GM12878 (cell line): ENCODE measurements at regions not wholly inside any gene's neighbourhood (a gene's known extent, or its start where the extent isn't known, plus 50 kb on each side); places are given as distances from the start of the nearest gene placed in this dataset.

ENCODE experiments used
- ATAC-seq: fragments of 200-7000 bp; cut with Tn5 transposase; 3 replicates; pipeline ENCODE4 v1.9.1; 2020; ENCODE audit warnings: mild to moderate bottlenecking, moderate library complexity
- BruUV-seq: library from RNA; stranded (reverse); fragments of 400-500 nt; replicated peaks from 2 replicates; lab custom pipeline; 2021; lab: Mats Ljungman, UMichigan
- CTCF ChIA-PET: fragments of 300-600 bp; sonication (Branson Sonifier 250); formaldehyde crosslinking; extraction: SDS; loops from one replicate; lab custom pipeline; 2021; ENCODE audit warnings: inconsistent platforms; lab: Yijun Ruan, JAX
- POLR2A ChIA-PET: fragments of 350-600 bp; formaldehyde crosslinking; extraction: SDS; loops from one replicate; lab custom pipeline; 2021; ENCODE audit warnings: inconsistent platforms; lab: Charles Lee
- RAD21 ChIA-PET: fragments of 300-600 bp; sonication (Branson Sonifier 250); formaldehyde crosslinking; loops from one replicate; lab custom pipeline; 2023; ENCODE audit warnings: antibody characterized with exemption; ENCODE audit not compliant: unreplicated experiment; lab: Charles Lee
- SMC1A ChIA-PET: fragments of 300-600 bp; sonication (Branson Sonifier 250); formaldehyde crosslinking; loops from one replicate; lab custom pipeline; 2023; ENCODE audit not compliant: unreplicated experiment, uncharacterized antibody; lab: Charles Lee
- DNase-seq: peaks from one replicate; pipeline ENCODE4 v3.0.0-alpha.2; 2011; ENCODE audit warnings: low read depth, low spot score
- FAIRE-seq: peaks from 3 replicates; lab custom pipeline; 2011; peaks lifted over from hg19 to GRCh38; lab: Jason Lieb, UNC
- H2AFZ ChIP-seq: 2 replicates; pipeline ENCODE4 v1.6.0; 2011; ENCODE audit warnings: low read depth, low read length, control low read depth; ENCODE audit not compliant: control insufficient read depth
- H3K27ac ChIP-seq: 2 replicates; pipeline ENCODE4 v1.5.1; 2011; ENCODE audit warnings: control low read depth; ENCODE audit not compliant: control insufficient read depth, insufficient read depth
- H3K27me3 ChIP-seq, 2 experiments: replicated peaks in 1 of 2; 2 replicates each; pipeline versions ENCODE4 v1.6.0 to v1.6.1; 2011; ENCODE audit warnings: low read length in 1 of 2; ENCODE audit not compliant: control insufficient read depth in 2 of 2, insufficient read depth in 2 of 2
- H3K36me3 ChIP-seq, 2 experiments: 2 replicates each; pipeline ENCODE4 v1.5.1; 2011; ENCODE audit warnings: low read length in 1 of 2; ENCODE audit not compliant: control insufficient read depth in 2 of 2, insufficient read depth in 2 of 2
- H3K4me1 ChIP-seq: 2 replicates; pipeline ENCODE4 v1.6.1; 2011; ENCODE audit warnings: mild to moderate bottlenecking, low read length, moderate library complexity, mixed read lengths; ENCODE audit not compliant: control insufficient read depth, insufficient read depth
- H3K4me2 ChIP-seq: 2 replicates; pipeline ENCODE4 v1.6.0; 2011; ENCODE audit warnings: control low read depth; ENCODE audit not compliant: control insufficient read depth, insufficient read depth
- H3K4me3 ChIP-seq: fragments of 200-600 bp; sonication (generic); 2 replicates; pipeline ENCODE4 v1.5.1; 2016
- H3K79me2 ChIP-seq: 2 replicates; pipeline ENCODE4 v1.6.0; 2011; ENCODE audit warnings: low read length; ENCODE audit not compliant: control insufficient read depth, insufficient read depth
- H3K9ac ChIP-seq: 2 replicates; pipeline ENCODE4 v1.8.0; 2011; ENCODE audit warnings: low read length, control low read depth, mixed read lengths; ENCODE audit not compliant: control insufficient read depth, insufficient read depth
- H3K9me3 ChIP-seq: replicated peaks from 3 replicates; pipeline ENCODE4 v1.5.1; 2011; ENCODE audit warnings: mild to moderate bottlenecking, low read length; ENCODE audit not compliant: control insufficient read depth, insufficient read depth
- H4K20me1 ChIP-seq: 2 replicates; pipeline ENCODE4 v1.6.0; 2011; ENCODE audit not compliant: control insufficient read depth, insufficient read depth
- ATF7 ChIP-seq: fragments of 450-650 bp; IDR thresholded peaks from 2 replicates; pipeline ENCODE4 v1.6.1; 2016; ENCODE audit warnings: low read depth, mild to moderate bottlenecking
- BACH1 ChIP-seq: fragments of 450-650 bp; IDR thresholded peaks from 2 replicates; pipeline ENCODE4 v1.6.1; 2017; ENCODE audit warnings: mild to moderate bottlenecking, borderline replicate concordance
- FOXK2 ChIP-seq: fragments of 450-650 bp; IDR thresholded peaks from 2 replicates; pipeline ENCODE4 v1.6.1; 2017; ENCODE audit warnings: mild to moderate bottlenecking, moderate library complexity
- IRF5 ChIP-seq: fragments of 450-650 bp; IDR thresholded peaks from 2 replicates; pipeline ENCODE4 v1.6.1; 2017; ENCODE audit warnings: borderline replicate concordance
- MTA3 ChIP-seq: IDR thresholded peaks from 2 replicates; pipeline ENCODE4 v1.6.1; 2012; ENCODE audit warnings: low read length, inconsistent platforms, borderline replicate concordance
- MXI1 ChIP-seq: fragments of 150-350 bp; IDR thresholded peaks from 2 replicates; pipeline ENCODE4 v1.6.1; 2011; ENCODE audit warnings: low read depth, mild to moderate bottlenecking, inconsistent platforms, low read length, improper control_type of control experiment
- NR2C1 ChIP-seq: fragments of 450-650 bp; IDR thresholded peaks from 2 replicates; pipeline ENCODE4 v1.6.1; 2017; ENCODE audit warnings: antibody characterized with exemption, mild to moderate bottlenecking, moderate library complexity
- PML ChIP-seq: IDR thresholded peaks from 2 replicates; pipeline ENCODE4 v1.6.1; 2012; ENCODE audit warnings: low read length, inconsistent platforms
- POU2F2 ChIP-seq: IDR thresholded peaks from 3 replicates; pipeline ENCODE4 v1.6.1; 2011; ENCODE audit warnings: low read depth, mild to moderate bottlenecking, low read length, borderline replicate concordance
- SMAD1 ChIP-seq: fragments of 450-650 bp; IDR thresholded peaks from 2 replicates; pipeline ENCODE4 v1.6.1; 2018; ENCODE audit warnings: mild to moderate bottlenecking, low read depth; ENCODE audit not compliant: partially characterized antibody
- SMARCA5 ChIP-seq: fragments of 450-650 bp; IDR thresholded peaks from 2 replicates; pipeline ENCODE4 v1.6.1; 2017; ENCODE audit warnings: mild to moderate bottlenecking
- SMC3 ChIP-seq: IDR thresholded peaks from 2 replicates; pipeline ENCODE4 v1.6.1; 2011; ENCODE audit warnings: low read length, improper control_type of control experiment, borderline replicate concordance
- STAT1 ChIP-seq: fragments of 450-650 bp; conservative IDR thresholded peaks from 2 replicates; pipeline ENCODE4 v1.6.1; 2014; ENCODE audit warnings: antibody characterized with exemption, mild to moderate bottlenecking
- TCF12 ChIP-seq: IDR thresholded peaks from 2 replicates; pipeline ENCODE4 v1.6.1; 2011; ENCODE audit warnings: low read depth, mild to moderate bottlenecking, low read length
- TCF3 ChIP-seq: IDR thresholded peaks from 2 replicates; pipeline ENCODE4 v1.6.1; 2012; ENCODE audit warnings: low read depth, mild to moderate bottlenecking, low read length, borderline replicate concordance; ENCODE audit not compliant: insufficient read depth
- YBX1 ChIP-seq: fragments of 450-650 bp; IDR thresholded peaks from 2 replicates; pipeline ENCODE4 v1.6.1; 2016; ENCODE audit warnings: antibody characterized with exemption
- WGBS: methylation state at CpG from one replicate; pipeline ENCODE4 v1.1.6; 2016; ENCODE audit warnings: low lambda C conversion rate; ENCODE audit not compliant: insufficient replicate concordance, insufficient coverage; ENCODE audit errors: missing lambda C conversion rate; 5-methylcytosine and 5-hydroxymethylcytosine counted together
- in situ Hi-C: fragments of 300-500 bp; cut with MboI; formaldehyde crosslinking; loops from 9 replicates; pipeline ENCODE4 v1.14.3; 2018; ENCODE audit warnings: mixed read lengths
- intact Hi-C: fragments of 100-400 bp; cut with micrococcal nuclease; formaldehyde crosslinking; loops from one replicate; pipeline ENCODE4 v1.14.2; 2022; ENCODE audit not compliant: unreplicated experiment
- TF ChIP-seq, protein P1 (sequence below): fragments of 450-650 bp; formaldehyde crosslinking; IDR thresholded peaks from 2 replicates; pipeline ENCODE4 v1.4.0; 2022; ENCODE audit warnings: mild to moderate bottlenecking, moderate library complexity
- TF ChIP-seq, protein P2 (sequence below): IDR thresholded peaks from 2 replicates; pipeline ENCODE4 v1.6.1; 2011; ENCODE audit warnings: low read depth, low read length, improper control_type of control experiment, borderline replicate concordance
- TF ChIP-seq, protein P3 (sequence below): IDR thresholded peaks from 2 replicates; pipeline ENCODE4 v1.6.1; 2012; ENCODE audit warnings: low read length, inconsistent platforms

GRCh38 chr15:99917252-99917651, 184.0 kb upstream of the LYSMD4 start:
- no peaks in the 10 kb centered on the region for H4K20me1 ChIP-seq
- no peak overlapping the region for H3K4me2 ChIP-seq
- ChIA-PET POLR2A (no interaction called here), CTCF (no interaction called here), SMC1A (no interaction called here), RAD21 (interaction anchor here (1.3 kb wide), 1 partner anchor 645 kb away, joined by 3 read pairs; no protein-coding TSS in a partner anchor)
- no peaks in the 10 kb centered on the region for H3K79me2 ChIP-seq
- H3K4me3 ChIP-seq: no peak overlapping the region
- in situ Hi-C loops (loop anchor here (10.0 kb wide), 1 partner anchor 652 kb away; no protein-coding TSS in a partner anchor), intact Hi-C loops (loop anchor here (10.0 kb wide), 1 partner anchor 62 kb away; no protein-coding TSS in a partner anchor)
- BruUV-seq: no TSS peak
- no peak for FAIRE-seq
- WGBS: 40% methylated on average over 6 of the region's 6 CpGs
- H2AFZ ChIP-seq: no peak overlapping the region
- no peak overlapping the region for H3K9ac ChIP-seq
- no peaks in the 10 kb centered on the region for H3K4me1 ChIP-seq
- peaks cover 0 to 2% of the 10 kb centered on the region in 2 experiments; a peak in 1 of 4 replicates for H3K27me3 ChIP-seq
- H3K36me3 ChIP-seq: no peaks in the 10 kb centered on the region
- no peak overlapping the region for H3K27ac ChIP-seq
- H3K9me3 ChIP-seq: no peaks in the 10 kb centered on the region
- no peak for ATAC-seq
- TF ChIP-seq, protein P1, sequence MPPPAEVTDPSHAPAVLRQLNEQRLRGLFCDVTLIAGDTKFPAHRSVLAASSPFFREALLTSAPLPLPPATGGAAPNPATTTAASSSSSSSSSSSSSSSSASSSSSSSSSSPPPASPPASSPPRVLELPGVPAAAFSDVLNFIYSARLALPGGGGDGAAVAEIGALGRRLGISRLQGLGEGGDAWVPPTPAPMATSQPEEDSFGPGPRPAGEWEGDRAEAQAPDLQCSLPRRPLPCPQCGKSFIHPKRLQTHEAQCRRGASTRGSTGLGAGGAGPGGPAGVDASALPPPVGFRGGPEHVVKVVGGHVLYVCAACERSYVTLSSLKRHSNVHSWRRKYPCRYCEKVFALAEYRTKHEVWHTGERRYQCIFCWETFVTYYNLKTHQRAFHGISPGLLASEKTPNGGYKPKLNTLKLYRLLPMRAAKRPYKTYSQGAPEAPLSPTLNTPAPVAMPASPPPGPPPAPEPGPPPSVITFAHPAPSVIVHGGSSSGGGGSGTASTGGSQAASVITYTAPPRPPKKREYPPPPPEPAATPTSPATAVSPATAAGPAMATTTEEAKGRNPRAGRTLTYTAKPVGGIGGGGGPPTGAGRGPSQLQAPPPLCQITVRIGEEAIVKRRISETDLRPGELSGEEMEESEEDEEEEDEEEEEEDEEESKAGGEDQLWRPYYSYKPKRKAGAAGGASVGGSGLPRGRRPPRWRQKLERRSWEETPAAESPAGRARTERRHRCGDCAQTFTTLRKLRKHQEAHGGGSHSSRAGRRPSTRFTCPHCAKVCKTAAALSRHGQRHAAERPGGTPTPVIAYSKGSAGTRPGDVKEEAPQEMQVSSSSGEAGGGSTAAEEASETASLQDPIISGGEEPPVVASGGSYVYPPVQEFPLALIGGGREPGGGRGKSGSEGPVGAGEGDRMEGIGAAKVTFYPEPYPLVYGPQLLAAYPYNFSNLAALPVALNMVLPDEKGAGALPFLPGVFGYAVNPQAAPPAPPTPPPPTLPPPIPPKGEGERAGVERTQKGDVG (CRISPR knock-in tag): no peak
- TF ChIP-seq YBX1: no peak
- no peak for TF ChIP-seq PML
- no peak for TF ChIP-seq TCF3
- TF ChIP-seq, protein P2, sequence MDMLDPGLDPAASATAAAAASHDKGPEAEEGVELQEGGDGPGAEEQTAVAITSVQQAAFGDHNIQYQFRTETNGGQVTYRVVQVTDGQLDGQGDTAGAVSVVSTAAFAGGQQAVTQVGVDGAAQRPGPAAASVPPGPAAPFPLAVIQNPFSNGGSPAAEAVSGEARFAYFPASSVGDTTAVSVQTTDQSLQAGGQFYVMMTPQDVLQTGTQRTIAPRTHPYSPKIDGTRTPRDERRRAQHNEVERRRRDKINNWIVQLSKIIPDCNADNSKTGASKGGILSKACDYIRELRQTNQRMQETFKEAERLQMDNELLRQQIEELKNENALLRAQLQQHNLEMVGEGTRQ: no peak
- TF ChIP-seq, protein P3, sequence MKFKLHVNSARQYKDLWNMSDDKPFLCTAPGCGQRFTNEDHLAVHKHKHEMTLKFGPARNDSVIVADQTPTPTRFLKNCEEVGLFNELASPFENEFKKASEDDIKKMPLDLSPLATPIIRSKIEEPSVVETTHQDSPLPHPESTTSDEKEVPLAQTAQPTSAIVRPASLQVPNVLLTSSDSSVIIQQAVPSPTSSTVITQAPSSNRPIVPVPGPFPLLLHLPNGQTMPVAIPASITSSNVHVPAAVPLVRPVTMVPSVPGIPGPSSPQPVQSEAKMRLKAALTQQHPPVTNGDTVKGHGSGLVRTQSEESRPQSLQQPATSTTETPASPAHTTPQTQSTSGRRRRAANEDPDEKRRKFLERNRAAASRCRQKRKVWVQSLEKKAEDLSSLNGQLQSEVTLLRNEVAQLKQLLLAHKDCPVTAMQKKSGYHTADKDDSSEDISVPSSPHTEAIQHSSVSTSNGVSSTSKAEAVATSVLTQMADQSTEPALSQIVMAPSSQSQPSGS: no peak
- TF ChIP-seq MTA3: no peak
- TF ChIP-seq SMARCA5: no peak
- no peak for TF ChIP-seq ATF7
- TF ChIP-seq NR2C1: no peak
- TF ChIP-seq SMAD1: no peak
- TF ChIP-seq SMC3: no peak
- no peak for TF ChIP-seq TCF12
- TF ChIP-seq POU2F2: no peak
- no peak for TF ChIP-seq FOXK2
- TF ChIP-seq STAT1: no peak
- no peak for TF ChIP-seq IRF5
- no peak for TF ChIP-seq MXI1
- no peak for TF ChIP-seq BACH1
- no peak for DNase-seq
